ENCODE measurements at regions not wholly inside any gene's neighbourhood (a gene's known extent, or its start where the extent isn't known, plus 50 kb on each side); places are given as distances from the start of the nearest gene placed in this dataset.
"Not testable (repeated sequence)": the region's sequence is repeated elsewhere in the genome, so short reads cannot be mapped to it uniquely, and the experiment has no call there.

DNA sequence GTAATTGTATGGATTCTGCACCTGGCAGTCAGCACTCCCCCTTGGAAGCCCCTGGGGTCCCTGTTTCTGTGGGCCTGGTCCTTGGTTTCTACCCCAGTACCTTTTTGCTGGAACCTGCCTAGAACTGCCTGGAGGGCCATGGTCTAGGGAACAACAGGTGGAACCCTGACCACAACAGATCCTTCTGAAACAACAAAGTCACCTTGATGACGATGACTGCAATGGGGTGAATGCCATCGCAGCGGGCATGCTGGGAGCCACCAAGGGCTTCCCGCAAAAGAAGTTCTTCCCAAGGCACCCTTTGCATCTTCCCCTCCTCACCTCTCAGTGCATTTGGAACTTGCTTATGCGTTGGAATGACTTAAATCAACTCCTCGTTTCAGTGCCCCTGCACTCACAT is 129.0 kb upstream of the OR4C13 start:
- DNase-seq: not testable (repeated sequence)

DNA sequence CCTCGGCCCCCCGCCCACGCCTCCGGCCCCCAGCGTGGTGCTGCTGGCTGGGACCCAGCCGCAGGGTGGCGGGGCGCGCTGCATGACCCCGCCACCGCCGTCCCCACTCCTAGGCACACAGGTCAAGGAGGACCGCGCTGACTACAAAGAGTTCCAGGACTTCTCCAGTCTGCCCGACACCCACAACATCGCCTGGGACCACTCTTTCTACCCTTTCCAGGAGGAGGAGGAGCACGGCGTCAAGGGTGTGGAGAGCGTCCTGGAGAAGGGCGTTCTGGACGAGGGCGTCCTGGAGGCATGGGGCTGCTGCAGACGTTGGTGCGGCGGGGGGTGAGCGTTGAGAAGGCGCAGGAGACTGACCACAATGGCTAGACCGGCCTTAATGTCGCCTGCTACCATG is 101.7 kb upstream of the OR4C13 start:
- not testable (repeated sequence) for DNase-seq

GRCh38 chr11:49851511-49851910 is 100.7 kb upstream of the OR4C13 start:
- no peak for DNase-seq

GRCh38 chr11:49851971-49852389 is 100.2 kb upstream of the OR4C13 start:
- DNase-seq: no peak

DNA sequence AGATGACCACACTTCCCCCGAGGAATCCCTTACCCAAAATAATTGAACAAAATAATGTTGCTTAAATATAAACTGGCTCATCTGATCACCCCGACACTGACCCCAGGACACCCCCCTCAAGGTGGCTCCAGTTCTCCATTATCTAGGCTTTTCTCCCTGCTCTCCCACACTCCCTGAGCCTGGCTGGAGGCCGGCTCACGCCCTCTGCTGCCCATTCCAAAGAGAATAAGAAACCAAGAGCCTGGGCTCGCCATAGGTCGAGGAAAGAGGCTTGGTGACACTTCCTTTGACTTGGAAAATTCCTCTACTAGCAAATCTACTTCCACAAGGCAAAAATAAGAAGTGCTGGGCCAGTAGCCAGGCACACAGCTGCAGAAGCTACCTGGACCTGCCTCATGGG is 63.3 kb upstream of the OR4C13 start:
- DNase-seq: not testable (repeated sequence)

DNA sequence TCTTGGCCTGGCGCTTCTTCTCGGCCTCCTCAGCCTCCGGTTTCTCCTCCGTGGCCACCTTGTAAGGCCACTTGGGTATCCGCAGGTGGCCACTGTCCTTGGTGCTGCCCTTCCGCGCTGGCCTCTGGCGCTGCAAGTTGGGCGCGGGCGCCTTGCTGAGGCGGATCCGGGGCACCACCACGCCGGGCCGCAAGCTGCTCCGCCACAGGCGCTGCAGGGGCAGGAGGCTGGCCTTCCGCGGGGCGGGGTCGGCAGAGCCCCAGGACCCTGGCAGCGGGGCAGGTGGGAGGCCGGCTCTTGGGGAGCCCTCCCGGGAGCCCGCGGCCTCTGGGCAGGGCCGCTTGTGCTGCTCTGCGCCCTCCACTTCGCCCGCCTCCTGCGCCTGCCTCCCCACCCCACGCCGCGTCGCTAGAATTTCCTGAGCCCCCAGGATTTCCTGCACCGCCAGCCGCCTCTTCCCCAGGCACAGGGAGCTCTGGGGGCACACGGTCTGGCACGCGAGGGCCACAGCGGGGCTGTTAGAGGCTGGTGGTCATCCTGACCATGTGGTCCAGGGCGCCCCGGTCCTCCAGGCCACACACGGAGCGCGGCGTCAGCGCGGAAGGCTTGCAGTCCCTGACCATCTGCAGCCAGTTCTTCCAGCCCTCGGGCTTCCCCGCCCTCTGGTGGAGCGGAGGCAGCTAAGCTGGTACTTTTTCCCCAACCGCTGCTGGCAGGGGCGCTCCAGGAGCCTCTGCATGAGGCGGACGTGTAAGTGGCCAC is 60.1 kb upstream of the OR4C13 start:
- not testable (repeated sequence) for DNase-seq

DNA sequence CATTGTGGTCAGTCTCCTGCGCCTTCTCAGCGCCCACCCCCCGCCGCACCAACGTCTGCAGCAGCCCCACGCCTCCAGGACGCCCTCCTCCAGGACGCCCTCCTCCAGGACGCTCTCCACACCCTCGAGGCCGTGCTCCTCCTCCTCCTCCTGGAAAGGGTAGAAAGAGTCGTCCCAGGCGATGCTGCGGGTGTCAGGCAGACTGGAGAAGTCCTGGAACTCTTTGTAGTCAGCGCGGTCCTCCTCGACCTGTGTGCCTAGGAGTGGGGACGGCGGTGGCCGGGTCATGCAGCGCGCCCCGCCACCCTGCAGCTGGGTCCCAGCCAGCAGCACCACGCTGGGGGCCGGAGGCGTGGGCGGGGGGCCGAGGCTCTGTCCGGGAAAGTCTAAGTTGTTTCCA is 58.7 kb upstream of the OR4C13 start:
- DNase-seq: not testable (repeated sequence)

All from midbrain (tissue), 1 donor.